Skin epidermis (tissue), 12 donors: ENCODE measurements at regions not wholly inside any gene's neighbourhood (a gene's known extent, or its start where the extent isn't known, plus 50 kb on each side); places are given as distances from the start of the nearest gene placed in this dataset.
"Not testable (repeated sequence)": the region's sequence is repeated elsewhere in the genome, so short reads cannot be mapped to it uniquely, and the experiment has no call there.

Experiments
- H3K27ac ChIP-seq, 21 experiments: fragments of 200-600 bp; sonication (generic) in 11 of 21; one replicate each; pipeline ENCODE4 v1.5.0; 2020; ENCODE audit warnings: mild to moderate bottlenecking in 3 of 21, inconsistent platforms in 2 of 21, moderate library complexity in 2 of 21
- H3K4me3 ChIP-seq, 7 experiments: fragments of 200-600 bp; sonication (generic) in 2 of 7; one replicate each; pipeline ENCODE4 v1.5.0; 2020; ENCODE audit warnings: inconsistent platforms in 2 of 7, mild to moderate bottlenecking in 2 of 7, moderate library complexity in 1 of 7

- H3K27ac ChIP-seq = no peak overlapping the region
- no peak overlapping the region for H3K4me3 ChIP-seq
Measured at GRCh38 chr4:181017038-181017437, 1226.2 kb upstream of the TENM3 start.

GRCh38 chr4:181018472-181018871 lies 1224.7 kb upstream of the TENM3 start:
- Histone ChIP-seq H3K27ac (no peak overlapping the region), H3K4me3 (no peak overlapping the region)

GRCh38 chr4:181018913-181019312 lies 1224.3 kb upstream of the TENM3 start:
- Histone ChIP-seq H3K4me3 (no peak overlapping the region), H3K27ac (no peak overlapping the region)

GRCh38 chr4:181020456-181020855 lies 1222.7 kb upstream of the TENM3 start:
- H3K27ac ChIP-seq = no peak overlapping the region
- no peak overlapping the region for H3K4me3 ChIP-seq

GRCh38 chr4:181021213-181021612 lies 1222.0 kb upstream of the TENM3 start:
- no peak overlapping the region for H3K27ac ChIP-seq
- H3K4me3 ChIP-seq = no peak overlapping the region

GRCh38 chr4:181030135-181030921 lies 1212.9 kb upstream of the TENM3 start:
- H3K27ac ChIP-seq = peak overlapping the region in 4 of 21 experiments; percentile 1 to 33 (median 20)
- not testable (repeated sequence) for H3K4me3 ChIP-seq

GRCh38 chr4:181030961-181031360 lies 1212.2 kb upstream of the TENM3 start:
- Histone ChIP-seq H3K4me3 (no peak overlapping the region), H3K27ac (no peak overlapping the region)

GRCh38 chr4:181043486-181043885 lies 1199.7 kb upstream of the TENM3 start:
- Histone ChIP-seq H3K4me3 (no peak overlapping the region), H3K27ac (no peak overlapping the region)

GRCh38 chr4:181046809-181047208 lies 1196.4 kb upstream of the TENM3 start:
- H3K4me3 ChIP-seq = no peak overlapping the region
- no peak overlapping the region for H3K27ac ChIP-seq

GRCh38 chr4:181051931-181052330 lies 1191.3 kb upstream of the TENM3 start:
- H3K27ac ChIP-seq = no peak overlapping the region
- H3K4me3 ChIP-seq = no peak overlapping the region

- Histone ChIP-seq H3K4me3 (no peak overlapping the region), H3K27ac (no peak overlapping the region)
Measured at GRCh38 chr4:181061787-181062186, 1181.4 kb upstream of the TENM3 start.

- no peak overlapping the region for H3K4me3 ChIP-seq
- no peak overlapping the region for H3K27ac ChIP-seq
Measured at GRCh38 chr4:181063212-181063611, 1180.0 kb upstream of the TENM3 start.

GRCh38 chr4:181077341-181077740 lies 1165.9 kb upstream of the TENM3 start:
- Histone ChIP-seq H3K4me3 (no peak overlapping the region), H3K27ac (no peak overlapping the region)

GRCh38 chr4:181078196-181078595 lies 1165.0 kb upstream of the TENM3 start:
- no peak overlapping the region for H3K27ac ChIP-seq
- H3K4me3 ChIP-seq = no peak overlapping the region

GRCh38 chr4:181083757-181084361 lies 1159.3 kb upstream of the TENM3 start:
- Histone ChIP-seq H3K27ac (no peak overlapping the region), H3K4me3 (no peak overlapping the region)

GRCh38 chr4:181085557-181085956 lies 1157.6 kb upstream of the TENM3 start:
- Histone ChIP-seq H3K27ac (no peak overlapping the region), H3K4me3 (no peak overlapping the region)

- H3K4me3 ChIP-seq = no peak overlapping the region
- no peak overlapping the region for H3K27ac ChIP-seq
Measured at GRCh38 chr4:181105487-181105886, 1137.7 kb upstream of the TENM3 start.

GRCh38 chr4:181106398-181106797 lies 1136.8 kb upstream of the TENM3 start:
- no peak overlapping the region for H3K27ac ChIP-seq
- no peak overlapping the region for H3K4me3 ChIP-seq

- Histone ChIP-seq H3K27ac (no peak overlapping the region), H3K4me3 (no peak overlapping the region)
Measured at GRCh38 chr4:181108237-181108636, 1135.0 kb upstream of the TENM3 start.

GRCh38 chr4:181119186-181119585 lies 1124.0 kb upstream of the TENM3 start:
- Histone ChIP-seq H3K4me3 (no peak overlapping the region), H3K27ac (no peak overlapping the region)

GRCh38 chr4:181121733-181122132 lies 1121.5 kb upstream of the TENM3 start:
- Histone ChIP-seq H3K4me3 (no peak overlapping the region), H3K27ac (no peak overlapping the region)

GRCh38 chr4:181127171-181127570 lies 1116.0 kb upstream of the TENM3 start:
- no peak overlapping the region for H3K27ac ChIP-seq
- H3K4me3 ChIP-seq = no peak overlapping the region
